DMS 273 (cell line): ENCODE measurements at regions not wholly inside any gene's neighbourhood (a gene's known extent, or its start where the extent isn't known, plus 50 kb on each side); places are given as distances from the start of the nearest gene placed in this dataset.
"Not testable (repeated sequence)": the region's sequence is repeated elsewhere in the genome, so short reads cannot be mapped to it uniquely, and the experiment has no call there.

Experiments
- DNase-seq: peaks from one replicate; lab custom pipeline; 2025; ENCODE audit not compliant: unreplicated experiment; lab: John Stamatoyannopoulos, UW

DNA sequence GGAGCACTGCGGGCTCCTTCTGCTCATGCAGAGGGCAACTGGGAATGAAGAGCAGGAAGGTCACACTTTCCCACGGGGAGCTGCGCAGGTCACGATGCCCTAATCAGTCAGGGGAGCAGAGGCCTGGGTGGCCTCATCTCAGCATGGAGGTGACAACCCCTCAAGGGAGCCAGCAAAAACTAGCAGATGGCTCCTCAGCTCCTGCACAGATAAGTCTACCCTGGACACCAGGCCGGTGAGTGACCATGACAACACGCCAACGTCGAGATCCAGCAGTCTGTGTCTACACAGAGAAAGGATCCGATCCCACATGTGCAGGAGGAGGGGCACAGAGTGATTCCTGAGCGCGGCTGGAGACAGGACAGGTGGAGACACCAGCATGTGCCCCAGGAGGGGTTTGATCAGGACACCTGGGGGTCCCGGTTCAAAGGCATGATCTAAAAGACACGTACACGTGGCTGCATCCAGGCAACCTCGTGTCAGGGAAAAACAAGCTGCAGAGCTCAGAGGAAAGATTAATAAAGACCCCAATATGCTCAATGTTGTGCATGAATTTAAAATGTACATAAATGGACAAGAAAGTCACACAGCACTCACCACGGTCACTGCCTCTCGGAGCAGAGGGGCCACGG lies 153.7 kb upstream of the SFSWAP start:
- no peak for DNase-seq

DNA sequence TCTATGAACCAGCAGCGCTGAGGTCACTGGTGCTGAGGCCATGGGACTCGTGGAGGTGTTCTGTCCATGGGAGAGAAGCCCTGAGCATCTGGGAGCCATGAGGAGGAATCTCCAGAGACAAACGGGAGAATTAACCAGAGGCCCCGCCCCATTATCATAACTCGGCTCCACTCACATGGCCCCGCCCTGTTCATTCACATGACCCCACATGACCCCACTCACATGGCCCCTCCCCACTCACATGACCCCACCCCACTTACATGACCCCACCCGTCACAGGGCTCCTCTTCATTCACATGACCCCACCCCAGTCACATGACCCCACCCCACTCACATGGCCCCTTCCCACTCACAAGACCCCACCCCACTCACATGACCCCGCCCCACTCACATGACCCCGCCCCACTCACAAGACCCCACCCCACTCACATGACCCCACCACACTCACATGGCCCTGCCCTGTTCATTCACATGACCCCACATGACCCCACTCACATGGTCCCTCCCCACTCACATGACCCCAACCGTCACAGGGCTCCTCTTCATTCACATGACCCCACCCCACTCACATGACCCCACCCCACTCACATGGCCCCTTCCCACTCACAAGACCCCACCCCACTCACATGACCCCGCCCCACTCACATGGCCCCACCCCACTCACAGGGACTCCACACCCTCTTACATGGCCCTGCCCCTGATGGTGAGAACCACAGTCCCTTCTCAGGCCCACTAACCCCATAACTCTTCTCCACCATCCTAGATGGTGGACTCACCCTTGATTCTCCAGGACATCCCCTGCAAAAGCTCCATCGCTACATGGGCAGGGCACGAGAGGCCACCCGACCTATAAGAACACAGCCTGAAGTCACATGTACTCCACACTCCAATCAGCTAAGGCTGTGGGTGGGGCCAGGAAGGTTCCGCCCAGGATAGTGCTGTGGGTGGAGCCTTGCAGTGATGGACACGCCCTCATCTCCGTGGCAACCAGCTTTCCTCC lies 151.1 kb upstream of the SFSWAP start:
- DNase-seq: peak; percentile 5

DNA sequence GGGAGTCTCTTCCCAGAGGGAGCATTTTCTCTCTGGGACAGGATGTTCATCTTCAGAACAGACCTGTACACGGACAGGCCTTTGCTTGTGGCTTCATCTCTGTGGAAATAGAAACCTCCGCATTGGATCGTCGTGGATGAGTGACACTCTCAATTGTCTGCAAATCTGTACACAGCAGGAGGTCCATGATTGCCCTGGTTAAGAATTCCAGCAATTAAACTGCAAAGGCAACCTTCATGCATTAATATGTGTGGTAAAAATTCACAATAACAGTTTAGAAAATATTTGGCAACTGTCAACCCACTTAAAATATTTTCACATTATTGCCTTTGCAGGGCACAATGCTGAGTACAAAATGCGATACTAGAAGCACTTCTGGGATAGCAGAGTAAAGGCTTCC lies 149.8 kb upstream of the SFSWAP start:
- no peak for DNase-seq

DNA sequence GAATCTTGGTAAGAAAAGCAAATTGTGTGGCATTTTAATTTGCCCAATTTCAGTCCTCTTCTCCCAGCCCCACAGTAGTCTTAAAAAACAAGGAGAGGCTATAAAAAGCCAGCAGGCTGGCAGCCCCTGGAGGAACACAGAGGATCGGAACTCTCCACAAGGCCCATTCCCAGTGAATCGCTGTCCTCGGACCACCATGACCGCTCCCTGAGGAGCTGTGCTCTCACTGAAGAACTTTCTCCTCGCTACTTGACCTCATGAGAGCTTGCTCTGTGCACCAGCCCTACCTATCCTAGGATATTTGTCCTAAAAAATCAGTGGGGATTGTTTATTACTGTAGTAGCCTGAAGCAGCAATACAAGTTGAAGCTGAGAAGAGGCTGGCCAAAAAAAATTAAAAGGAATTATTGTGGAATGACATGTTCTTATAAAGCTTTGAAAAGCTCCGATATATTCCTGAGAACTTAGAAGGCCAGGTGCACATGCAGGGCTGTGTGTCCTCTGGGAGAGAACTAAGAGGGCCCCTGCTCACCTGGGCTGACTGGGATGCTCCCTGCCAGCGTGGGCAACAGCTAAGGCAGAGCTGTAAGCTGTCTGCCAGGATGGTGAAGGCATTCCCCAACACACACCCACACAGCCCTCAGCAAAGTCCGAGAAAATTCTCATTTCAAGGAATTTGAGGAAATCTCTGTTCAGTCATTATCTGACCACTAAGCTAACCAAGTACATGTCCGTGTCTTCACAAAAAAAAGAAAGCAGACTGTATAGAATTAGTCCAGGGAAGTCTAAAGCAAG lies 148.8 kb upstream of the SFSWAP start:
- no peak for DNase-seq

DNA sequence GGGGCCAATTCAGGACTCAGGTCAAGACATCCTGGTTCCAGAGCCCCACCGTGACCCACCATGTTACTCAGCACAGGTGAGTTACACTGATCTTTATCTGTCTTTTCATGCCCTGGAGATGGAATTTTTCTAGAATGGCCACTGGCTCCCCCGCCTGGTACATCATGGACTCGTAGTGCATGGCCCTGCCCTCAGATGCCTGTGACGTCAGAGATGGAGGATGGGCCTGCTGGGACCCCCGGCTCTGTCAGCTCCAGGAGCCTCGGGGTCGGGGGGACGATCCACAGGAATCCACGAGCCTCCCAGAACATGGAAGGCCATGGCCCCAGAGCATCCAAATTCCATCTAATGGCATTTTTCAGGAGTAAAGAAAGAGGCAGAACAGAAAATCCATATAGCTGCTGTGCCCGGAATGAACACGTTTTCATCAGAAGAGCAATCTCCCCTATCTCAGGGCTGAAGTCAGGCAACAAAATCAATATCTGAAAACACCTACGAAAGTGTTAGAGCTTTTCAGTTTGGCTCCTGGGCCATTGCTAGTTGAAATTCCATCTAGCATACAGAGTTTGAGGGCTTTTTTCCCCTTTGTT lies 146.7 kb upstream of the SFSWAP start:
- peak; percentile 10 for DNase-seq

DNA sequence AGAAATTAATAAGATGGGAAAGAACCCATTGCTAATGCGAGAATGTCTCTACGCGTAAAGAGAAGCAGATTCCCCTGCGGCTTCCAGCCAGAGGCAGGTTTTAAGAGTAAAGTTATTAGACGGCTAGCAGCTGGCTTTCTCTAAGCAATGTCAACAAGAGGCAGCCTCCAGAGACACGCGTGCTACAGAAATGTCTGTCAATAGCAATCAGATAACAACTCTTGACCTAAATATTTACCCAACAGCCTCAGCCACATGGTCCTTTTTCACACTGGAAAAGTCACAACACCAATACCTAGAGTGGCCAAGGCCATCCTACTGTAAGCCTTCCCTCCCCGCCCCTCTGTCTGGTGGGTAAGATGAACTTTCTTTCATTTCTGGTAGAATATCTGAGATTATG lies 146.0 kb upstream of the SFSWAP start:
- DNase-seq: peak; percentile 44

DNA sequence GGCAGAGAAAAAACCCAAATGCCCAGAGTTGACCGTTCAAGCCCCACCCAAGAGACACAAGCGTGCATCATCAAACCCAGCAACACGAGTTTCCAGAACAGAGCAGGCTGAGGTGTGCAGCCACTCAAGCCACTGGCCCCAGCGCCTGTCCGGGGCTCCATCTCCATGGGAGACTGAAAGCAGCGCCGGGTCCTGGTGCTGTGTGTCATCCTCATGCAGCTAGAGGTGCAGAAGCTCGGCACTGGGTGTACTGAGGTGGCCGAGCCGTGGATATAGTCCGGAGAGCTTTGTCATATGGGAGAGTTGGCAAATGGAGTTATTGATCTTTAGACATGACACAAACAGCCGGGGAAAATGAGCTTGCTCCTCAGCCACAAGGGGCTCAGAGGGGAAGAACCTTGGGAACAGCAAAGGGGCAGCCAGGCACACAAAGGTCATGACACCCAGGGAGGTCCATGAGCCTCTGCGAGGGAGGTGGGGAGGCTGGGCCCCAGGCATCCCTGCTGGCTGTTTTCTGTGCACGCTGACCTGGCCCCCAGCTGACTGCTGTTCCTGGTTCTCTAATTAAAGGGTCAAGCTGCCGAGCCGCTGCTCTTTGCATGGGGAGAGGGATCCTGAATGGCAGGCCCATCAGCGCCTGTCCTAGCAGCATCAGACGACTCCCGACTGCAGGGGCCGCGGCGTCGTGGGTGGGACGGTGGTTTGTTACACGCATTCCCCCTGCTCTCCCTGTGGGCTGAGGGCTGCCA lies 145.4 kb upstream of the SFSWAP start:
- DNase-seq: no peak

DNA sequence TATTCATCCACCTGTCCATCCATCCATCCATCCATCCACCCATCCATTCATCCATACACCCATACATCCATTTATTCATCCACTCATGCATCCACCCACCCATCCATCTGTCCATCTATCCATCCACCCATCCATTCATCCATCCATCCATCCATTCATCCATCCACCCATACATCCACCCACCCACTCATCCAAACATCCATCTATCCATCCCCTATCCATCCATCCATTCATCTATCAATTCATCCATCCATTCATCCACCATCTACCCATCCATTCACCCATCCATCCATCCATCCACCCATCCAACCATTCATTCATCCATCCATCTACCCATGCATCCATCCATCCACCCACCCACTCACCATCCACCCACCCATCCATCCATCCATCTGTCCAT lies 142.6 kb upstream of the SFSWAP start:
- no peak for DNase-seq

DNA sequence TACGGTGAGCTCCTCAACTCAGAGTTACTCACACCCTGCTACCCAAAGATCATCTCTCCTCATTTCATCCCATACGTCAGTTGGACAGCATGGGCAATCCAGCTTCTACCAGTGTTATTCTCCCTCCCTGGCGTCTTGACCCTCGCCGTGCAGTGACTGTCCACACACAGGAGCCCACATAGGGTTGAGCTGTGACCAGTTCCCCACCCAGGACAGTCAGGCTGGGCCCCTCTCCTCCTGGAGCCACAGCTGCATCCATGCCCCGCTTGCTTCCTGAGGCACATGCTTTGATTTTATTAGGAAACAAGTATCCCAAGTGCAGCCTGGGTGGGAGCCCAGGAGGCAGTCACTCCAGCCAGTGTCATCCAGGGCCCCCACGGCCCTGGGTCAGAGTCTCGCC lies 140.3 kb upstream of the SFSWAP start:
- DNase-seq: no peak

DNA sequence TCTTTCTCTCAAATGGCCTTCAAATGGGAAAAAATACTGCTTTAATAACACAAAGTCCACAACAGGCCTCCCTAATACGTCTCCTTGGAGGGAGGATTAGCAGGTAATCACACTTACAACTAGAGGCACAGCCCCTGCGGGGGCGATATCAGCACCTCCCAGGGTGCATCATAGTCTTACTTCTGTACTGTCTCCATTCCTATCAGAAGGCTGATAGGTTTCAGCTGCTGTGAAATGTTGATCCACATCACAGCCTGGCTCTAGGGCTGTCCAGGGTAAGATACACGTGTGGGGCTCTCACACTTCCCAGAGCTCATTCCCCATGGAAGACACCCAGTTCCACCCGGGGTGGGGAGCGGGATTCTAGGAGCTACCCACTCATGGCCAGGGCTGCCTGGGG lies 139.1 kb upstream of the SFSWAP start:
- no peak for DNase-seq

DNA sequence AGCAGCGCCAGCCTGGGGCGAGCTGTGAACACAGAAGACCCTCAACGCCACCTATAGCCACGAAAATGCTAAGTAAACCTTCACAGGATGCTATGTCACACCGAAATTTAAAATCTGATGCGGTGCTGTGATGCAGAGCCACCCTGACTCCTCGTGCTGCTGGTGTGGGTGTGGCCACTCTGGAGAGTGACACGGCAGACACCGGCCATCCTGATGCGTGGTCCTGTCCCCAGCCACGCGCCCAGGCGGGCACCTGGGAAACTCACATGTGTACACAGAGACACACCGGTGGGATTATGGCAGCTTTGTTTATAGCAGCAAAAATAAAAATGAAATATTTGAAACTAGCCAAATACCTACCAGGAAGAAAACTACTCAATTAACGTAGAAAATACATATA lies 138.3 kb upstream of the SFSWAP start:
- no peak for DNase-seq

DNA sequence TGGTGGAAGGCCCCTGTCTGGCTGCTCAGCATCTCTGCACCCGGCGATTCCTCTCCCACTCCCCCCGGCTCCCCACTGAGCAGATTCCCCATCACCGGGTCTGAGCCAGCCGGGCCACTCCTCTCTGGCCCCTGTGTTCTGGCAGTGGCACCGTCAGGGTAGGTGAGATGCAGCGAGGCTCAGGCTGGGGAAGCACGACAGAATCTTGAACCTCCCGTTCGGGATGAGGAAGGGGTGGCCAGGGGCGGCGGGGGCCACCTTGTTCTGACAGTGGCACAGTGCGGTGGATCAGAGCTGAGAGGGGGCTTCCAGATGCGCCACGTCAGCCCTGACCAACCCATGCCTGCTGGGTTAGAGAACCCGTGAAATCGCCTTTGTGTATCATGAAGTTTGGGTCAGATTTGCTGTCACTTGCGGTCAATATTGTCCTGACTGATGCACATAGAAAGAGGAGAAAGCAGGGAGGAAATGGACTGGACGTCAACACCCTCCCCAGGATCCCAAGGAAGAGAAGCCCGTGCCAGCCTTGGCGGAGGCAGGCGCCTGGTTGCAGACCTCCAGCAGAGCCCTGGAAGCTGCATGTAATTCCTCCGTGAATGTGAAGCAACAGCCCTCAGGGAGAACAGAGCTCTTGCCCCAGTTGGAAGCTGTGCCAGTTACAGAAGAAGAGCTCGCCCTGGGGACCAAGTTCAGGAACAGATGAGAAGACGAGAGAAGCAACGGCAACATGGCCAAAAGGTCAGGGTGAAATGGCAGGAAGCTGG lies 137.1 kb upstream of the SFSWAP start:
- DNase-seq: no peak

DNA sequence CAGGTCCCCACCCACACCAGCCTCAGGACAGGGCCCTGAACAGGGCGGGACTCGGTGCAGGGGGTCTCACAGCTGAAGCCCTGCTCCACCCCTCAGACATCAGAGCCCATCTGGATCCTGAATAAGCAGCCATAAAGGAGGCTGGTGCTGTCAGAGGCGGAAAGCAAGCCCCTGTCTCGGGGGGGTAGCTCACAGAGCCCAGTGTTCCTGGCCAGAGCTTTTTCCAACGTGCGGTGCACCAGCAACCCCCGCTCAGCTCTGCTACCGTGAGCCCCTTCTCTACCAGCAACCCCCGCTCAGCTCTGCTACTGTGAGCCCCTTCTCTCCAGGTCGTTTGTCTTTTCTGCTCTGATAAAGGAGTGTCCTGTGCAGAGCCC lies 136.5 kb upstream of the SFSWAP start:
- DNase-seq: no peak

DNA sequence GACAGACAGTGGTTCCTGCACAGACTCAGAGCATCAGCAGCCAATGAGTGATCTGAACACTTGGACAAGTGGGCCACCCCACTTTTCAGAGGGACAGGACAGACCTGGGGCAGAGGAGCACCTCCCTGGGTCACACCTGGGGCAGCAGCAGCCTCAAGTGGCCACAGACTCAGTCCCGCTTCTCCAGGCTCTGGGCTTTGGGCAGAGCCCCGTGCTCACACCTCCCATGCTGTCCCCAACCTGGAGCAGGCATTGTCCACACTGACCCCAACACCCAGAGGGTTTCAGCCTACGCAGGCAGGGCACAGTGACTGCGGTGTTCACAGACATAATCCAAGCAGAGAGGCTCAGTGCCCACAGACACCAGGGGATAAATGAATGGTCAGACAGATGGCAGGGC lies 135.5 kb upstream of the SFSWAP start:
- no peak for DNase-seq

DNA sequence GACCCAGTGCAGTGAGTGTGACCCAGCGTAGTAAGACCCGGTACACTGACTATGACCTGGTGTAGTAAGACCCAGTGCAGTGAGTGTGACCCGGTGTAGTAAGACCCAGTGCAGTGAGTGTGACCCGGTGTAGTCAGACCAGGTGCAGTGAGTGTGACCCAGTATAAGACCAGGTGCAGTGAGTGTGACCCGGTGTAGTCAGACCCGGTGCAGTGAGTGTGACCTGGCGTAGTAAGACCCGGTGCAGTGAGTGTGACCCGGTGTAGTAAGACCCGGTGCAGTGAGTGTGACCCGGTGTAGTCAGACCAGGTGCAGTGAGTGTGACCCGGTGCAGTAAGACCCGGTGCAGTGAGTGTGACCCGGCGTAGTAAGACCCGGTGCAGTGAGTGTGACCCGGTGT lies 134.2 kb upstream of the SFSWAP start:
- DNase-seq: not testable (repeated sequence)

DNA sequence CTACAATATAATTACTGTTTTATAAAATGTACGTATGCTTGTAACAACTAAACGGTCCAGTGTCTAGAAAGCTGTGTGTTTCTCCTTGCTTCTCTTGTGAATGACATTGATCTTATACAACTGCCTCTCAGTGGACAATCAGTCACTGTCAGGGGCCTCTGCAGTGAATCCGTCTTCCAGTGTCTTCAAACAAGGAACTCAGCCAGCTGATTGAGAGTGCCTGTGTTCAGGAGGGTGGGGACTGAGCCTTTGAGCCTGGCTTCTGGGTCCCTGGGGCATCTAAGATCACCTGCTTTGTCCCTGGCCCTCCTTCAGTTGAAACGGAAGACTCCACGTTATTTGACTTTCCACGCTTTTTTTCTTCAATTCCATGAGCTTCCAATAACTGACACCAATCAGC lies 133.1 kb upstream of the SFSWAP start:
- DNase-seq: no peak

DNA sequence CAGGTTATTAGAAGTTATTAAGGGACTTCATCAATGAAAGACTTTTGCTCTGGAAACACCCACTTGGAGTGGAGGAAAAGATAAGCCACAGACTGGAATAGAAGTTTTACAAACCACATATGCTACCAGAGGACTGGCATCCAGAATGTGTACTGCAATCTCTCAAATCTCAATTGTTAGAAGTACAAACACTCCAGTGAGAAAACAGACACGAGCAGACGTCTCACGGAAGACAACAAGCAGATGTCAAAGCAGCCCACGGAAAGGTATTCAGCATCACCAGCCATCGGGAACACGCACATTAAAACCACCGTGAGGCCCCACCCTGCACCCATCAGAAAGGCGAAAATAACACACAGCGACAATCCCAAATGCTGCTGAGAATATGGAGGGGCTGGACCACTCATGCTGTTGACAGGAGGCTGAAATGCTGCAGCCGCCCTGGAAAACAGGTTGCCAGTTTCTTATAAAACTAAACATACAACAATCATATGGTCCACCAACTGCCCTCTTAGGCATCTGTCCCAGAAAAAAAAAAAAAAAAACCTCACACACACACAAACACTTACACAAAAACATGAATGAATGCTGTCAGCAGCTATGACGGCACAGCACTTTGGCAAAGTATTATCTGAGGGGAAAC lies 131.9 kb upstream of the SFSWAP start:
- no peak for DNase-seq

DNA sequence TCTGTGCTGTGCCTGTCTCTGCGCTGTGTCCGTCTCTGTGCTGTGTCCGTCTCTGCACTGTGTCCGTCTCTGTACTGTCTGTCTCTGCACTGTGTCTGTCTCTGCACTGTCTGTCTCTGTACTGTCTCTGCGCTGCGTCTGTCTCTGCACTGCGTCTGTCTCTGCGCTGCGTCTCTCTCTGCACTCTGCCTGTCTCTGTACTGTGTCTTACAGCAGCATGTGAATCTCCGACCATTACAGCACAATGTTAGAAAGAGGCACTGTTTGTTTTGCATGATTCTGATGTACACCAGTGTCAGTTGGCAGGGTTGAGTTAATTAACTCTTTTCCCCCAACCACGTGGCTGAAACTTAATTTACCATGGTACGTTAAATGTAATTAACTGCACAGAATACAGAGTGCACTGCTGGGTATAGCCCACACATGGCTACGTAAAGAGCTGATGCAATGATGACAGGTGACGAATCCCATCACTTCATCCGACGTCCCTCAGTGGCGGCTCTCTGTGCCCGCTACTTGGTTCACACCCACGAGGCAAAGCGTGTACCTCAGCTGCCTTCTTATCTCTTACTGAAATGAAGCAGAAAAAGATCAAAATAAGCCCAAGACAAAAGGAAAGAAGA lies 127.7 kb upstream of the SFSWAP start:
- no peak for DNase-seq

DNA sequence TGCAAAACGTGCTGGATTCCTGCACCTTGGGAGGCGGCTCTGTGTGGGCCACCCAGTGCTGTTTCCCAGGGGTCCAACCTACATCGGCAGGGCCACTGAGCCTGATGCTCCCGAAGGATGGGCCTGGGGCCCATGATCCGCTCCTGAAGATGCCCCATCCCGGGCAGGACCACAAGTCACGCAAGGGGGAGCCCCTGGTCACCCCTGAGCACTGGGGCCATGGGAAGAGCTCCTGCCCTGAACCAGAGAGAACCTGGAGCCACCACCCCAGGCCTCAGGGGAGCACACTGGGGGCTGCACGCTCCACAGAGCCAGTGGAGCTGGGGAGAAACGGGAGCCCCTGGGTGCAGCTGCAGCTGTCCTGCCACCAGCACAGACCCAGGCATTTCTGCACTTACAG lies 124.6 kb upstream of the SFSWAP start:
- DNase-seq: no peak
